GM18861 (cell line): ENCODE measurements at regions not wholly inside any gene's neighbourhood (a gene's known extent, or its start where the extent isn't known, plus 50 kb on each side); places are given as distances from the start of the nearest gene placed in this dataset.
"Not testable (repeated sequence)": the region's sequence is repeated elsewhere in the genome, so short reads cannot be mapped to it uniquely, and the experiment has no call there.

ENCODE experiments used
- ATAC-seq: cut with Tn5 transposase; IDR thresholded peaks from one replicate; pipeline ENCODE4 v1.9.1; 2021; ENCODE audit not compliant: unreplicated experiment

- ATAC-seq = no peak
Observed at GRCh38 chr6:97995158-97995557, 712.1 kb upstream of the MMS22L start.

- no peak for ATAC-seq
Observed at GRCh38 chr6:98002678-98003077, 719.7 kb upstream of the MMS22L start.

GRCh38 chr6:98014442-98015201 lies 731.6 kb upstream of the MMS22L start:
- no peak for ATAC-seq

- ATAC-seq = no peak
Observed at GRCh38 chr6:98016565-98016964, 733.5 kb upstream of the MMS22L start.

GRCh38 chr6:98020222-98020621 lies 737.2 kb upstream of the MMS22L start:
- no peak for ATAC-seq

- no peak for ATAC-seq
Observed at GRCh38 chr6:98024359-98024758, 741.3 kb upstream of the MMS22L start.

GRCh38 chr6:98027898-98028297 lies 744.9 kb upstream of the MMS22L start:
- ATAC-seq = no peak

- no peak for ATAC-seq
Observed at GRCh38 chr6:98033617-98034016, 750.6 kb upstream of the MMS22L start.

GRCh38 chr6:98036344-98036923 lies 753.4 kb upstream of the MMS22L start:
- ATAC-seq = no peak

- no peak for ATAC-seq
Observed at GRCh38 chr6:98037571-98037970, 754.6 kb upstream of the MMS22L start.

GRCh38 chr6:98039443-98039842 lies 756.4 kb upstream of the MMS22L start:
- ATAC-seq = no peak

GRCh38 chr6:98039904-98040607 lies 757.0 kb upstream of the MMS22L start:
- ATAC-seq = no peak

- no peak for ATAC-seq
Observed at GRCh38 chr6:98041056-98041455, 758.0 kb upstream of the MMS22L start.

GRCh38 chr6:98041921-98042320 lies 758.9 kb upstream of the MMS22L start:
- ATAC-seq = no peak

GRCh38 chr6:98044151-98044561 lies 761.1 kb upstream of the MMS22L start:
- no peak for ATAC-seq

GRCh38 chr6:98044791-98045470 lies 761.9 kb upstream of the MMS22L start:
- no peak for ATAC-seq

GRCh38 chr6:98047164-98047563 lies 764.1 kb upstream of the MMS22L start:
- ATAC-seq = no peak

- no peak for ATAC-seq
Observed at GRCh38 chr6:98047871-98048270, 764.9 kb upstream of the MMS22L start.

- peak; percentile 73 for ATAC-seq
Observed at GRCh38 chr6:98054453-98054852, 771.4 kb upstream of the MMS22L start.

- ATAC-seq = no peak
Observed at GRCh38 chr6:98056955-98057354, 773.9 kb upstream of the MMS22L start.

GRCh38 chr6:98067375-98067774 lies 767.0 kb upstream of the POU3F2 start:
- no peak for ATAC-seq

GRCh38 chr6:98088537-98088936 lies 745.8 kb upstream of the POU3F2 start:
- ATAC-seq = not testable (repeated sequence)
